Mesenchymal stem cell (in vitro differentiated cells and primary cell): ENCODE measurements at regions not wholly inside any gene's neighbourhood (a gene's known extent, or its start where the extent isn't known, plus 50 kb on each side); places are given as distances from the start of the nearest gene placed in this dataset.
A peak's percentile ranks its signal among the peaks of the same experiment; 100 is the strongest.

Experiments
- DNase-seq: peaks from one replicate; pipeline ENCODE4 v3.0.0-alpha.2; 2013
- H2AFZ ChIP-seq: one replicate; pipeline ENCODE4 v1.6.1; 2013; ENCODE audit warnings: low read depth, mild to moderate bottlenecking, control low read depth, inconsistent platforms, low read length, moderate library complexity
- H2AK5ac ChIP-seq: 2 replicates; pipeline ENCODE4 v1.6.1; 2013; ENCODE audit warnings: low read length, moderate library complexity, mild to moderate bottlenecking, inconsistent platforms; ENCODE audit not compliant: severe bottlenecking
- H2BK120ac ChIP-seq: one replicate; pipeline ENCODE4 v1.6.1; 2013; ENCODE audit warnings: low read depth, mild to moderate bottlenecking, inconsistent platforms, low read length, moderate library complexity
- H2BK12ac ChIP-seq, 2 experiments: one replicate each; pipeline ENCODE4 v1.6.1; 2013; ENCODE audit warnings: inconsistent platforms in 2 of 2, low read length in 2 of 2, mild to moderate bottlenecking in 2 of 2, moderate library complexity in 2 of 2, control low read depth in 1 of 2
- H2BK15ac ChIP-seq: one replicate; pipeline ENCODE4 v1.6.1; 2013; ENCODE audit warnings: mild to moderate bottlenecking, low read depth, inconsistent platforms; ENCODE audit not compliant: poor library complexity, severe bottlenecking
- H2BK5ac ChIP-seq: 2 replicates; pipeline ENCODE4 v1.6.1; 2013; ENCODE audit warnings: low read depth, mild to moderate bottlenecking, low read length, control low read depth, inconsistent platforms; ENCODE audit not compliant: poor library complexity, severe bottlenecking
- H3K14ac ChIP-seq, 2 experiments: one replicate each; pipeline ENCODE4 v1.6.1; 2013; ENCODE audit warnings: inconsistent platforms in 2 of 2, low read length in 2 of 2, control low read depth in 1 of 2, mild to moderate bottlenecking in 1 of 2, moderate library complexity in 1 of 2
- H3K18ac ChIP-seq, 2 experiments: one replicate each; pipeline ENCODE4 v1.6.1; 2013; ENCODE audit warnings: inconsistent platforms in 2 of 2, low read length in 2 of 2, control low read depth in 1 of 2, low read depth in 1 of 2, mild to moderate bottlenecking in 1 of 2
- H3K23ac ChIP-seq, 2 experiments: one replicate each; pipeline ENCODE4 v1.6.1; 2013; ENCODE audit warnings: inconsistent platforms in 2 of 2, low read length in 2 of 2, mild to moderate bottlenecking in 2 of 2, moderate library complexity in 2 of 2, control low read depth in 1 of 2
- H3K27ac ChIP-seq: 2 replicates; pipeline ENCODE4 v1.5.1; 2013; ENCODE audit warnings: mild to moderate bottlenecking, moderate library complexity, low read length, control low read depth, inconsistent platforms; ENCODE audit not compliant: poor library complexity, severe bottlenecking
- H3K27me3 ChIP-seq, 2 experiments: 2 replicates each; pipeline versions ENCODE4 v1.6.1 to v1.7.0; 2013; ENCODE audit warnings: low read length in 2 of 2, mild to moderate bottlenecking in 2 of 2, moderate library complexity in 2 of 2, control low read depth in 1 of 2, inconsistent platforms in 1 of 2; ENCODE audit not compliant: control insufficient read depth in 1 of 2, insufficient read depth in 1 of 2
- H3K36me3 ChIP-seq, 2 experiments: 2 replicates each; pipeline versions ENCODE4 v1.6.1 to v1.7.0; 2013; ENCODE audit warnings: low read length in 2 of 2, control low read depth in 1 of 2, inconsistent platforms in 1 of 2, low read depth in 1 of 2, mild to moderate bottlenecking in 1 of 2; ENCODE audit not compliant: insufficient read depth in 2 of 2, control insufficient read depth in 1 of 2
- H3K4ac ChIP-seq, 2 experiments: one replicate each; pipeline ENCODE4 v1.6.1; 2013; ENCODE audit warnings: inconsistent platforms in 2 of 2, low read length in 2 of 2, mild to moderate bottlenecking in 2 of 2, moderate library complexity in 2 of 2, control low read depth in 1 of 2, low read depth in 1 of 2
- H3K4me1 ChIP-seq: 2 replicates; pipeline ENCODE4 v1.6.1; 2013; ENCODE audit warnings: low read depth, low read length, control low read depth; ENCODE audit not compliant: control insufficient read depth, insufficient read depth
- H3K4me2 ChIP-seq: 2 replicates; pipeline ENCODE4 v1.6.1; 2013; ENCODE audit warnings: low read length, mild to moderate bottlenecking, inconsistent platforms; ENCODE audit not compliant: poor library complexity, severe bottlenecking
- H3K4me3 ChIP-seq, 2 experiments: 2 replicates each; pipeline versions ENCODE4 v1.5.1 to v1.7.0; 2013; ENCODE audit warnings: low read length in 2 of 2, mild to moderate bottlenecking in 2 of 2, control low read depth in 1 of 2, low read depth in 1 of 2; ENCODE audit not compliant: insufficient read depth in 1 of 2
- H3K79me1 ChIP-seq: replicated peaks from 2 replicates; pipeline ENCODE4 v1.6.1; 2013; ENCODE audit warnings: mild to moderate bottlenecking, control low read depth, low read length, inconsistent platforms; ENCODE audit not compliant: poor library complexity, severe bottlenecking
- H3K9ac ChIP-seq: 2 replicates; pipeline ENCODE4 v1.7.0; 2013; ENCODE audit warnings: mild to moderate bottlenecking, low read length, moderate library complexity
- H3K9me3 ChIP-seq: 2 replicates; pipeline ENCODE4 v1.7.0; 2013; ENCODE audit warnings: mild to moderate bottlenecking, low read length; ENCODE audit not compliant: control insufficient read depth
- H4K8ac ChIP-seq: one replicate; pipeline ENCODE4 v1.6.1; 2013; ENCODE audit warnings: inconsistent platforms, mild to moderate bottlenecking, low read length, moderate library complexity
- H4K91ac ChIP-seq: one replicate; pipeline ENCODE4 v1.6.1; 2013; ENCODE audit warnings: mild to moderate bottlenecking, low read length, inconsistent platforms
- WGBS: methylation state at CpG from one replicate; pipeline ENCODE4 v1.1.7; 2013; ENCODE audit warnings: mixed read lengths; 5-methylcytosine and 5-hydroxymethylcytosine counted together

DNA sequence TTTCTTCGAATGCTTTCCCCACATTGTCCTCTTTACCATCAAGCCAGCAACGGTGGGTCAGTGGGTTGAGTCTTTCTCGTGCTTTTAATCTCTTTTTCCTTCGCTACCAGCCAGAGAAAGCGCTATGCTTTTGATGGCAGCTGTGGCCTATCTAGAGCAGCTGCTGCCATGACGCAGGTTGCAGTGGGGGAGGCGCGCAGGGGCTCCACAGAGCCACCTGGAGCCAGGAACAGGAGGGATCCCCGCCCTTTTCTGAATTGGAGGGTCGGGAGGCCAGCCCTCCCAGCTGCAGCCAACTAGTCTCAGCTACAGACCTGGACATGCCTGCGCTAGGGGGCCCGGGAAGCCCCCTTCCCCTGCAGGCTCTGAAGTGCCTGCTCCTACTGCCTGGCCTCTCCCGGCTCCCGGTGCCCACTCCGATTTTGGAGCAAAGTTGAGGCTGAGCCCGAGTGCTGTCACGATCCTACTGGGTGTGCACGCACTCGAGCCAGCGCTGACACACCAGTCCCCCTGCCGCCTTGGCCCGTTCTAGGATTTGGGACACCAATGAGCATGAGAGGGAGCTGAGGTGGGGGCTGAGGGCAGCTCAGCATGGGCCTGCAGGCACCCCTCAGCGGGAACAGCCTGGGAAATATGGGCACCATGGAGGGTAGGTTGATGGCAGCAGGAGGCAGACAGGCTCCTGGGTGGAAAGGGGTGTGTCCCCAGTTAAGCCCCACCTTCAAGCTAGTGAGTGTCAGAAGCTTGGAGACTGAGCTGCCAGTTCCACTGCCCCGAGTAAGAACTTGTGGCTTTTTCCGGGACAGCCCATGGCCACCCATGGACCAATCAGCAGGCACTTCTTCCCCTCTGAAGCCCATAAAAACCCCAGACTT, 784.2 kb downstream of the SLC6A15 start:
- Histone ChIP-seq H3K4me1 (no peaks in the 10 kb centered on the region), H3K18ac (peak overlapping the region in 1 of 2 experiments; percentile 55), H2AFZ (no peak overlapping the region), H4K91ac (peak overlapping the region; percentile 34), H3K27me3 (no peaks in the 10 kb centered on the region), H2BK12ac (peak overlapping the region in 1 of 2 experiments; percentile 57), H2BK5ac (no peak overlapping the region), H3K9ac (no peak overlapping the region), H3K14ac (no peak overlapping the region), H3K4me3 (no peak overlapping the region), H2BK15ac (no peak overlapping the region), H3K4ac (no peak overlapping the region), H3K4me2 (no peak overlapping the region), H3K23ac (no peak overlapping the region), H4K8ac (no peak overlapping the region), H3K36me3 (no peaks in the 10 kb centered on the region), H2BK120ac (no peak overlapping the region), H2AK5ac (no peak overlapping the region), H3K27ac (no peak overlapping the region), H3K79me1 (no peaks in the 10 kb centered on the region), H3K9me3 (no peaks in the 10 kb centered on the region)
- no peak for DNase-seq
- 90% methylated on average over 25 of the region's 25 CpGs for WGBS

DNA sequence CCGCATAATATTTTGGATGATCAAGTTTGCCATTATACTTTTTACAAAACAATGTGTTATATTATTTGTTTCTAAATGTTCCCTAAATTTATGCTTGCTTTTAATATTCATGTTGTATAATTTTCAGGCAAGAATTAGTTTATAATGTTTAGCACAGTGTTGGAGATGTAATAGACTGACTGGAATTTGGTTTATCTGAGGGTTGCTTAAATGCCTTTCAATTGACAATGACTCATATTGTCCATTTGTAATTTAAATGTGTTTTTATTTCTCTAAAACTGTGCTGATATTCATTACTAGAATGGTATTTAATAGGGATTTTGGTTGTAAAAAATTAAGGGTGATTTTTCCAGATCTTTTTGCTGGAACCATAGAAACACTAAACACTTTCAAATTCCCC, 788.4 kb downstream of the SLC6A15 start:
- no peaks in the 10 kb centered on the region for H3K27me3 ChIP-seq
- no peak overlapping the region for H4K8ac ChIP-seq
- no peak overlapping the region for H3K9ac ChIP-seq
- H4K91ac ChIP-seq: no peak overlapping the region
- no peak for DNase-seq
- H2BK12ac ChIP-seq: no peak overlapping the region
- H3K18ac ChIP-seq: no peak overlapping the region
- H3K36me3 ChIP-seq: no peaks in the 10 kb centered on the region
- H2BK120ac ChIP-seq: no peak overlapping the region
- no peak overlapping the region for H3K23ac ChIP-seq
- no peak overlapping the region for H2AFZ ChIP-seq
- no peak overlapping the region for H2BK5ac ChIP-seq
- H3K79me1 ChIP-seq: no peaks in the 10 kb centered on the region
- no peak overlapping the region for H2BK15ac ChIP-seq
- H3K4ac ChIP-seq: no peak overlapping the region
- H3K27ac ChIP-seq: no peak overlapping the region
- no peaks in the 10 kb centered on the region for H3K9me3 ChIP-seq
- H3K4me3 ChIP-seq: no peak overlapping the region
- no peak overlapping the region for H2AK5ac ChIP-seq
- H3K14ac ChIP-seq: no peak overlapping the region
- WGBS: no CpG with 5 or more reads among the region's 1 CpG
- no peak overlapping the region for H3K4me2 ChIP-seq
- H3K4me1 ChIP-seq: no peaks in the 10 kb centered on the region

DNA sequence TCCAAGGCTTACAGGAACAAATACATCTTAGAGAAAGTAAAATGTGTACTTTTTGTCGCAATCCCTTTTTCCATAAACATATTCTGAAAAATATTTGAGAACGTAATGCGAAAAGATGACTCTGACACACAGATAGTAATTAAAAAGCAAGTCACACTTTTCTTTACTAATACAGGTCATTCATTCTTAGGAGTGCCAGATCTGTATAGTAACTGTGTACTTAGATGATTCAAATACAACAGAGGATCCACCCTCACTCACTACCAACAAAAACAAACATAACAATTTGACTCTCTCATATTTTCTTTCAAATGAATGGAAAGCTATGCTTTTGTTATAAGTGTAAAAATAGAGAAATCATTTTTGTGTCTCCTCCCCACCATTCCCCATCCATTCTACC, 795.4 kb downstream of the SLC6A15 start:
- no peak overlapping the region for H3K18ac ChIP-seq
- H3K9me3 ChIP-seq: no peaks in the 10 kb centered on the region
- no peak overlapping the region for H2BK120ac ChIP-seq
- no peaks in the 10 kb centered on the region for H3K36me3 ChIP-seq
- H3K4me1 ChIP-seq: no peaks in the 10 kb centered on the region
- H3K23ac ChIP-seq: no peak overlapping the region
- H4K8ac ChIP-seq: no peak overlapping the region
- DNase-seq: no peak
- H3K27me3 ChIP-seq: no peaks in the 10 kb centered on the region
- H3K27ac ChIP-seq: no peak overlapping the region
- no peak overlapping the region for H2AFZ ChIP-seq
- WGBS: 100% methylated on average over 3 of the region's 3 CpGs
- H4K91ac ChIP-seq: no peak overlapping the region
- no peak overlapping the region for H3K4me3 ChIP-seq
- H2BK5ac ChIP-seq: no peak overlapping the region
- no peak overlapping the region for H3K4ac ChIP-seq
- no peak overlapping the region for H3K9ac ChIP-seq
- no peaks in the 10 kb centered on the region for H3K79me1 ChIP-seq
- no peak overlapping the region for H2BK12ac ChIP-seq
- no peak overlapping the region for H3K14ac ChIP-seq
- no peak overlapping the region for H2AK5ac ChIP-seq
- no peak overlapping the region for H3K4me2 ChIP-seq
- no peak overlapping the region for H2BK15ac ChIP-seq

GRCh38 chr12:84113666-84114065, 798.9 kb downstream of the SLC6A15 start:
- no peak overlapping the region for H3K27ac ChIP-seq
- H3K9ac ChIP-seq: no peak overlapping the region
- peaks cover 4% of the 10 kb centered on the region for H3K9me3 ChIP-seq
- H3K4me2 ChIP-seq: no peak overlapping the region
- H2BK12ac ChIP-seq: no peak overlapping the region
- H2BK15ac ChIP-seq: no peak overlapping the region
- H3K14ac ChIP-seq: no peak overlapping the region
- H3K4me3 ChIP-seq: no peak overlapping the region
- no peak for DNase-seq
- no peaks in the 10 kb centered on the region for H3K4me1 ChIP-seq
- H3K27me3 ChIP-seq: no peaks in the 10 kb centered on the region
- no peaks in the 10 kb centered on the region for H3K36me3 ChIP-seq
- no peak overlapping the region for H3K4ac ChIP-seq
- no peak overlapping the region for H4K8ac ChIP-seq
- H4K91ac ChIP-seq: no peak overlapping the region
- H2BK120ac ChIP-seq: no peak overlapping the region
- H2BK5ac ChIP-seq: no peak overlapping the region
- no peak overlapping the region for H2AK5ac ChIP-seq
- 100% methylated on average over 1 of the region's 1 CpG for WGBS
- H3K79me1 ChIP-seq: no peaks in the 10 kb centered on the region
- no peak overlapping the region for H3K18ac ChIP-seq
- H3K23ac ChIP-seq: no peak overlapping the region
- H2AFZ ChIP-seq: no peak overlapping the region
